MV-4-11 (cell line): ENCODE measurements at regions not wholly inside any gene's neighbourhood (a gene's known extent, or its start where the extent isn't known, plus 50 kb on each side); places are given as distances from the start of the nearest gene placed in this dataset.
"Not testable (repeated sequence)": the region's sequence is repeated elsewhere in the genome, so short reads cannot be mapped to it uniquely, and the experiment has no call there.

ENCODE experiments used
- DNase-seq: peaks from one replicate; lab custom pipeline; 2025; lab: John Stamatoyannopoulos, UW

DNA sequence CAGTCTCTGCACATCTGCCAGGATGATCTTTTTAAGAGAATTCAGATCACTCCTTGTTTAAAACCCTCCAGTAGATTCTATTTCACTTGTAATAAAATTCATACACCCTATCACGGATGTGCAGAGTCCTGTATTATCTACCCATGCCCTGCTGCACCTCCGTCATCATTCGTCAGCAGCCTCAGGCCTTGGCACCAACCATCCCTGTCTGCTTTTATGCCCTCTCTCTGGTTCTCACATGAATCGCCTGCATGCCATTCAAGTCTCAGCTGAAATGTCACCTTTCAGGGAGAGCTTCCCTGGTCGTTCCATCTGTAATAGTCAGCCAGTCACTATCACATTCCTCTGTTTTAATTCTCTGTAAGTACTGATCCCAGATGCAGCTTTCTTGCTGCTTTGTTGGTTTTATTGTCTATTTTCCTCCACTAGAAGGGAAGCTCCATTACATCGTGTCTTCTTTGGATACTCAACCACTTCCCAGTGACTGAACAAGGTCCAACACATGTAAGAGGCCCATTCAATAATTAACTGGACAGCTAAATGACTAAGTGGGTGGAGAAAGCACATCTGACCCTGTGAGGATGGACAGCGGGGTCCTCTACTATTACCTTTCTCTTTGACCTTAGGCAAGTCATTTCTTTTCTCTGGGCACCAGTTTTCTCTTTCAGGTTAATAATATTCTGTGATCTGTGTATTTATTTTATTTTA lies 81.2 kb upstream of the GOT2 start:
- DNase-seq = no peak

DNA sequence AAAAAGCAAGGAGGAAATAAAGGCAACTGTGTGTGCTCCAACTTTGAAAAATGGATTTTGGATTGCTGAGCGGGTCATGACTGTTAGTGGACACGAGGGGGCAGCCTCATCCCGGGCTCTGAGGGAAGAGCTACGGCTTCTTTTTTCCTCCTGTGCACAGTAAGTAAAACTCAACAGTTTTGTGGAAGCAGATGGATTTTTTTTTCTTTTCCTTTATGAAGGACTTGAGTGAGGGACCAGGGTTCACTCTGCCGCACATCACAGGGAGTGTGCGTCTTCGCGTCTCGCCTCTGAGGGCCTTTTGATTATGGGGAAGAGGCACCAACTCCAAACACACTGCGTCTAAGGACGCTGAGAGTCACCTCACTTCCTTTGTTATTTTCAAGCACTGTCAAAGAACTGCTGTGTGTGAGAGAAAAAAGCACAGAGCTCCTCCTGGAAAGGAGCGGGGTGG lies 80.3 kb upstream of the GOT2 start:
- DNase-seq = peak; percentile 31

DNA sequence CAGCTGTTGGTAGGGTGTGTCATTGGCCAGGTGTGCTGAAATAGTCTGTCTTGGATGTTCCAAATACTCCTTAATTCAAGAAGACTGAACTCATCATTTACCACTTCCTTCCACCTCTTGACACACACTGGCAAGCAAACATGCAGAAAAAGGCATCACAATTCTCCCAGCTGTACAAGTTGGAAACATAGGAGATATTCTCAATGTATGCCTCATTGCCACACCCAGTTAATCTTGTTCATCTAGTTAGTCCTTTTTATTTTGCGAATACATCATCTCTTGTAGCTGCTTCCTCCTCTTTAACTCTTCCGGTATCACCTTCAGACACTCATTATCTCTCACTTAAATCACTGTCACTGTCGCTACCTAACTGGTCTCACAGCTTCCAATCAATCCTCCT lies 75.1 kb upstream of the GOT2 start:
- no peak for DNase-seq

DNA sequence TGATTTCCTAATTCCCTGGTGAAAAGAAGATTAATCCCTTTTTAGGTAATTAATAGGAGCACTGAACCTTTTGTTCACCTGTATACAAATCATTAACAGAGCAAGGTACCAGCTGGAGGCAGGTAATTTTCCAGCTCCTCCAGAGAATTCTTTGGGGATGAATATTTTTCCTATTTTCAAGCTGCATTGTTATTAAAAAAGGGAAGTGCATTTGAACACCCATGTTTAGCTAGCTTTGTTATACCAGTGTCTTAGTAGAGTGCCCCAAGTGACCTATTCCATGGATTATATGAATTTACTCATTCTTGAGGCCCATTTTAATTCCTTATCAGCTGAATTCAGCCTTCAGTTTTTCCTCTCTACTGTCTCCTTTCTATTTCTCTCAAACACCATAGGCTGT lies 73.2 kb upstream of the GOT2 start:
- no peak for DNase-seq

DNA sequence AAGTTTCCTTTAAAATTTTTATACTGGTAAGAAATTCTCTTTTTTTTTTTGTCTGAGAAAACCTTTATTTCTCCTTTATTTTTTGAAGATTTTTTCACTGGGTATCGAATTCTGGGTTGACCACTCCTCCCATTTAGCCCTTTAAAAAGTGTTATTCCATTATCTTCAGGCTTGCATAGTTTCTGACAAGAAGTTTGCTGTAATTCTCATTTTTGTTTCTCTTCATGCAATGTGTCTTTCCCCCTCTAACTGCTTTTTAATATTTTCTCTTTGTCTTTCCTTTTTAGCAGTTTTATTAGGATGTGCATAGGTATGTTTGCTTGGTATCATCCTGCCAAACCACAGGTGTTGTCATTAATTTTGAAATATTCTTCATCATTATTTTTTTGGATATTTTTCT lies 67.7 kb upstream of the GOT2 start:
- no peak for DNase-seq

DNA sequence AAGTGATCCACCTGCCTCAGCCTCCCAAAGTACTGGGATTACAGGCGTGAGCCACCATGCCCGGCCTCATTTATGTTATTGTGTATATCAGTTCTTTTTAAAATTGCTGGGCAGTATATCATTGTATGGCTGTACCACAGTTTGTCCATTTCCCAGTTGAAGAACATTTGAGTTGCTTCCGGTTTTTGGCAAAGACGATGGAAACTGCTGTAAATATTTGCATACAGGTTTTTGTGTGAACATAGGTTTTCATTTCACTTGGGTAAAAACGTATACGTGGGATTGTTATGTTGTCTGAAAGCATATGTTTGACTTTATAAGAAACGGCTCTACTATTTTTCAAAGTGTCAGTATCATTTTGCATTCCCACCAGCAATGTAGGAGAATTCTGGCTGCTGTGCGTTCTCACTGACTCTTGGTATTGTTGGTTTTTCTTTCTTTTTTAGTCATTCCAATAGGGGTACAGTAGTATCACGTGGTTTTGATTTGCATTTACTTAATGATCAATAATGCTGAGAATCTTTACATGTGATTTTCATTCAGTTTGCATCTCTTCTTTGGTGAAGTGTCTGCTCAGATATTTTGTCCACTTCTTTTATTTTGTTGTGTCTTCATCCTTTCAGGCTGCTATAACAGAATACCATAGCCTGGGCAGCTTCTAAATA lies 63.2 kb upstream of the GOT2 start:
- DNase-seq = no peak

DNA sequence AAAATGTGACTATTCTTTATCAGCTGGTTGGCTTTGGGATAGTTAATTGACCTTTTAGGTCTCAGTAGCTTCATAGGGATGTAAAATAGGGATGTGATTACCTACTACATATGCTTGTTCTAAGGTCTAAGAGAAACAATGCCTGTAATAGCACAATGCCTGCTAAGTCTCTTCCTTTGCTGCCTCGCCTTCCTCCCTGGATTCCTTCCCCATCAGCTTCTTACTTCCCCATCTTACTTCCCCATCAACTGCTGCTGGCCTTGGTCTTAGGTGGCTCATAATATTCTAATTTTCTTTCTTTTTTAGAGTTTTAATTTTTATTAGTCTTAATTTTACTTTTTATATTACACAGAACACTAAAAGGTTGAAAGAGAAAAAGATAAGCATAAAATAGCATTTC lies 59.2 kb upstream of the GOT2 start:
- peak; percentile 53 for DNase-seq

DNA sequence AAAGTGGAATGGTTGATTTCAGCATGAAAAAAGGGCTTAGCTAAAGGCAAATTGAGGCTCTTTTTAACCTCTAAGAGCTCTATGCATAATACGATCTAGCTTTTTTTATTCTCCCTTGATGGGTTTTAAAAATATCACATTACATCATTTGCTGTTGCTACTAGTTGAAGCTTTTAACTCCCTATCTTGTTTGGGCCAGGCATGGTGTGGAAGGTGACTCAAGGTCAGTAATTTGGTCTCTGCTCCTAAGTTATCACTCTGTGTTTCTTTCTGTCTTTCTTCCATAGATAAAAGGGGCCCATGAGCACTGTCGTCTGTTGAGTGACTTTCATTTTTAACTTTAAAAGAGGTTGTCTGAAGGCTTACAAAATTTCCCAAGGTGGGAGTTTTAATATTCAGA lies 58.1 kb upstream of the GOT2 start:
- DNase-seq = no peak

DNA sequence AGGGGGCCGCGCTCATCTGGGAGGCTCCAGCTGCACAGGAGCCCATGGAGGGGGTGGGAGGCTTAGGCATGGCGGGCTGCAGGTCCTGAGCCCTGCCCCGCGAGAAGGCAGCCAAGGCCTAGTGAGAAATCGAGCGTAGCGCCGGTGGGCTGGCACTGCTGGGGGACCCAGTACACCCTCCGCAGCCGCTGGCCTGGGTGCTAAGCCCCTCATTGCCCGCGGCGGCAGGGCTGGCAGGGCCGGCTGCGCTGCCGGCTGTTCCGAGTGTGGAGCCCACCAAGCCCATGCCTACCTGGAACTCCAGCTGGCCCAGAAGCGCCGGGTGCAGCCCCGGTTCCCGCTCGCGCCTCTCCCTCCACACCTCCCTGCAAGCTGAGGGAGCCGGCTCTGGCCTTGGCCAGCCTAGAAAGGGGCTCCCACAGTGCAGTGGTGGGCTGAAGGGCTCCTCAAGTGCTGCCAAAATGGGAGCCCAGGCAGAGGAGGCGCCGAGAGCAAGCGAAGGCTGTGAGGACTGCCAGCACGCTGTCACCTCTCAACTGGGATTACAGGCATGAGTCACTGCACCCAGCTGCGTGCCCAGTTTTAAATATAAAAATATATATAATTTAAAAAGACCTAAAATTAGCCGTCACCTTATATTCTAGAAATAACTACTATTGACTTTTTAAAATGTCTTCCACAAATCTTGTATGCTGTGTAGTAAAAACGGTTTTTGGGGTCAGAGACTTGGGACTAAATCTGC lies 56.9 kb upstream of the GOT2 start:
- DNase-seq = not testable (repeated sequence)

DNA sequence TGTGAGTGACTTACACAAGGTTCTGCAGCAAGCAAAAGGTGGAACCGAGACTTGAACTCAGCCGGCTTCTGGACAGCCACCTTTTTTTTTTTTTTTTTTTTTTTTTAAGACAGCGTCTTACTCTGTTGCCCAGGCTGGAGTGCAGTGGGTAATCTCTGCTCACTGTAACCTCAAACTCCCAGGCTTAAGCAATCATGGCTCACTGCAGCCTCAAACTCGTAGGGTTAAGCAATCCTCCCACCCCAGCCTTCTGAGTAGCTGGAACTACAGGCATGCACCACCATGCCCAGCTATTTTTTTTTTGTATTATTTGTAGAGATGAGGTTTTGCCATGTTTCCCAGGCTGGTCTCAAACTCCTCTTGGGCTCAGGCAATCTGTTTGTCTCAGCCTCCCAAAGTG lies 55.2 kb upstream of the GOT2 start:
- DNase-seq = peak; percentile 86
